ENCODE measurements at regions not wholly inside any gene's neighbourhood (a gene's known extent, or its start where the extent isn't known, plus 50 kb on each side); places are given as distances from the start of the nearest gene placed in this dataset.

GRCh38 chr1:21342961-21343838 lies 52.9 kb upstream of the ECE1 start:
- Mint-ChIP-seq H3K9me3 (ENCODE audit: low read depth) (no peaks in the 10 kb centered on the region), H3K27ac (ENCODE audit: unreplicated experiment) (peak overlapping the region; percentile 70), H3K4me3 (ENCODE audit: unreplicated experiment) (peak overlapping the region; percentile 83), H3K4me1 (ENCODE audit: low read depth) (peaks cover 58% of the 10 kb centered on the region), H3K36me3 (ENCODE audit: low read depth) (no peaks in the 10 kb centered on the region), H3K27me3 (ENCODE audit: low read depth) (no peaks in the 10 kb centered on the region)
- DNase-seq (ENCODE audit: low spot score): no peak
- no peak for TF ChIP-seq CTCF (IDR thresholded peaks at IDR 0.05)

DNA sequence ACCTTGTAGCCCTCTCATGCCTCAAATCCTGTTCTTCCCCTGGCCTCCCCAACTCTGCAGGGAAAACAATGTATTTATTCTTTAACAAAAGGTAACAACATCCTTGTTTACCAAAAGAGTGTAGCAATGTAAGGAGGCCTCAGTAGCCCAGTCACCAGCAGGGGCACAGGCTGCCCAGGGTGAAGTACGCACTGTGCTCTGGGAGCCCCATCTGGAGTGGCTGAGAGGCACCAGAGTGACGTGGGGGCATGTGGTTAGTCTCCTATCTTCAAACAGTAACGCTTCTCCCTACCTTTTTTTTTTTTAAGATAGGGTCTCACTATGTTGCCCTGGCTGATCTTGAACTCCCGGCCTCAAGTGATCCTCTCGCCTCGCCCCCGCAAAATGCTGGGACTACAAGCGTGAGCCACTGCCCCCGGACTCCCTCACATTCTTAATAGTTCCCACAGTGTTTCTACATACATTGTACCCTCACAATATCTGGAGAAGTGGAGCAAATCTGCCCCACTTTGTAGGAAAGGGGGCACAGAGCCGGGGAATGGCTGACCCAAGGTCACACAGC lies 51.3 kb upstream of the ECE1 start:
- H3K27me3 Mint-ChIP-seq (ENCODE audit: low read depth): no peaks in the 10 kb centered on the region
- no peak for DNase-seq (ENCODE audit: low spot score)
- H3K27ac Mint-ChIP-seq (ENCODE audit: unreplicated experiment): no peak overlapping the region
- TF ChIP-seq CTCF (IDR thresholded peaks at IDR 0.05): no peak
- H3K9me3 Mint-ChIP-seq (ENCODE audit: low read depth): no peaks in the 10 kb centered on the region
- peak overlapping the region; percentile 2 for H3K4me3 Mint-ChIP-seq (ENCODE audit: unreplicated experiment)
- no peaks in the 10 kb centered on the region for H3K36me3 Mint-ChIP-seq (ENCODE audit: low read depth)
- peaks cover 72% of the 10 kb centered on the region for H3K4me1 Mint-ChIP-seq (ENCODE audit: low read depth)

DNA sequence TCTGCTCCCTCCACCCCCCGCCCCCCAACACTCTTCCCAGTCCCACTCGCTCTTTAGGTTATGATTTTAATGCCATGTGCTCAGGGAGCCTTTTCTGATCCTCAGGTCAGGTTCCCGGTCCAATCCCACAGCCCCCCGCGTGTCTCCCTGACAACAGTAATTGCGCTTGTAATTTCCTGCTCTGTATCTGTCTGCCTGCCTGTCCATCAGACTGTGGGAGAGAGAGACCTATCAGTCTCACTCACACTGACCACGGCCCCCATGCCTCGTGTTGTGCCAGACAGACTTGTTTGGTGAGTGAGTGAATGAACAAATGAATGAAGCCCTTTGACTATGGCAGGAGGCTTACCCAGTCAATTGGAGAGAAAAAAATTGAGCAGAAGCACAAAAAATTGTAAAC lies 50.8 kb upstream of the ECE1 start:
- Mint-ChIP-seq H3K27me3 (ENCODE audit: low read depth) (no peaks in the 10 kb centered on the region), H3K4me3 (ENCODE audit: unreplicated experiment) (no peak overlapping the region), H3K4me1 (ENCODE audit: low read depth) (peaks cover 73% of the 10 kb centered on the region), H3K9me3 (ENCODE audit: low read depth) (no peaks in the 10 kb centered on the region), H3K27ac (ENCODE audit: unreplicated experiment) (no peak overlapping the region), H3K36me3 (ENCODE audit: low read depth) (no peaks in the 10 kb centered on the region)
- TF ChIP-seq CTCF (IDR thresholded peaks at IDR 0.05): no peak
- no peak for DNase-seq (ENCODE audit: low spot score)

GRCh38 chr1:21340230-21340945 lies 50.1 kb upstream of the ECE1 start:
- no peak overlapping the region for H3K27ac Mint-ChIP-seq (ENCODE audit: unreplicated experiment)
- H3K36me3 Mint-ChIP-seq (ENCODE audit: low read depth): no peaks in the 10 kb centered on the region
- DNase-seq (ENCODE audit: low spot score): no peak
- TF ChIP-seq CTCF (IDR thresholded peaks at IDR 0.05): no peak
- H3K4me1 Mint-ChIP-seq (ENCODE audit: low read depth): peaks cover 79% of the 10 kb centered on the region
- H3K27me3 Mint-ChIP-seq (ENCODE audit: low read depth): no peaks in the 10 kb centered on the region
- no peak overlapping the region for H3K4me3 Mint-ChIP-seq (ENCODE audit: unreplicated experiment)
- H3K9me3 Mint-ChIP-seq (ENCODE audit: low read depth): no peaks in the 10 kb centered on the region
